Tibial artery (tissue), 4 donors: ENCODE measurements at regions not wholly inside any gene's neighbourhood (a gene's known extent, or its start where the extent isn't known, plus 50 kb on each side); places are given as distances from the start of the nearest gene placed in this dataset.
A peak's percentile ranks its signal among the peaks of the same experiment; 100 is the strongest.

ENCODE experiments used
- DNase-seq, 2 donors: peaks; one replicate each; pipeline ENCODE4 v3.0.0-alpha.2; 2019
- H3K27ac ChIP-seq, 2 donors: fragments of 200-600 bp; sonication (generic) in 1 of 2; 1 replicate in 1 of 2; 2 replicates in 1 of 2; pipeline ENCODE4 v1.5.1; 2018 to 2019; ENCODE audit warnings: mild to moderate bottlenecking in 1 of 2
- H3K27me3 ChIP-seq, 2 donors: fragments of 200-600 bp; sonication (generic) in 1 of 2; one replicate each; pipeline versions ENCODE4 v1.5.1 to v1.6.0; 2016 to 2019
- H3K36me3 ChIP-seq, 3 donors: fragments of 200-600 bp; sonication (generic) in 2 of 3; one replicate each; pipeline ENCODE4 v1.5.1; 2016 to 2019; ENCODE audit warnings: mild to moderate bottlenecking in 2 of 3
- H3K4me1 ChIP-seq, 4 donors: fragments of 200-600 bp; sonication (generic) in 2 of 4; 1 replicate in 3 of 4; 2 replicates in 1 of 4; pipeline ENCODE4 v1.5.1; 2016 to 2019
- H3K4me3 ChIP-seq, 2 donors: fragments of 200-600 bp; sonication (generic) in 1 of 2; 1 replicate in 1 of 2; 2 replicates in 1 of 2; pipeline ENCODE4 v1.5.1; 2018 to 2019; ENCODE audit warnings: mild to moderate bottlenecking in 2 of 2
- H3K9me3 ChIP-seq, 3 donors: fragments of 200-600 bp; sonication (generic) in 1 of 3; one replicate each; pipeline ENCODE4 v1.5.1; 2016 to 2019
- intact Hi-C: fragments of 100-400 bp; cut with DNase I; formaldehyde crosslinking; loops from one replicate; pipeline ENCODE4 v1.15.0; 2023; ENCODE audit warnings: low total_unique reads
- TF ChIP-seq, protein P1 (sequence below), 2 experiments: fragments of 200-600 bp in 1 of 2; fragments of 450-650 bp in 1 of 2; IDR thresholded peaks; one replicate each; pipeline ENCODE4 v1.5.1; 2017 to 2019; ENCODE audit warnings: antibody characterized with exemption in 2 of 2, mild to moderate bottlenecking in 1 of 2, moderate library complexity in 1 of 2

DNA sequence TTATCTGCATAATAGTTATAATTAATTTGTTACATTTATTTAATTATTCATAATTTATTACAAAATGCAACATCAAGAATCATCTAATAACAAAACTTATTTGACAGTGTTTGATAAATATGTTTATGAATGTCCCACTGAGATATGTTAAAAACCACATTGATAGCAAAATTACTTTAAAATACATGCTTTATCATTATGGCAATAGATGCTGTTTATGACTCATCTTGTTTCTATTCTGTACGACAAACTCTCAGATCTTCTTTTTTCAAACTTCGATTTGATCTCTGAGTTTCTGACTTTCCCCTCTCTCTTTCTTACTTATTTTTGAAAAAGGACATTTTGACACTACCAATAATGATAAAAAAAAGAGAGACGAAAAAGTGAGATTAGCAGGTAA, 56.8 kb upstream of the LRRK2 start:
- TF ChIP-seq, protein P1, sequence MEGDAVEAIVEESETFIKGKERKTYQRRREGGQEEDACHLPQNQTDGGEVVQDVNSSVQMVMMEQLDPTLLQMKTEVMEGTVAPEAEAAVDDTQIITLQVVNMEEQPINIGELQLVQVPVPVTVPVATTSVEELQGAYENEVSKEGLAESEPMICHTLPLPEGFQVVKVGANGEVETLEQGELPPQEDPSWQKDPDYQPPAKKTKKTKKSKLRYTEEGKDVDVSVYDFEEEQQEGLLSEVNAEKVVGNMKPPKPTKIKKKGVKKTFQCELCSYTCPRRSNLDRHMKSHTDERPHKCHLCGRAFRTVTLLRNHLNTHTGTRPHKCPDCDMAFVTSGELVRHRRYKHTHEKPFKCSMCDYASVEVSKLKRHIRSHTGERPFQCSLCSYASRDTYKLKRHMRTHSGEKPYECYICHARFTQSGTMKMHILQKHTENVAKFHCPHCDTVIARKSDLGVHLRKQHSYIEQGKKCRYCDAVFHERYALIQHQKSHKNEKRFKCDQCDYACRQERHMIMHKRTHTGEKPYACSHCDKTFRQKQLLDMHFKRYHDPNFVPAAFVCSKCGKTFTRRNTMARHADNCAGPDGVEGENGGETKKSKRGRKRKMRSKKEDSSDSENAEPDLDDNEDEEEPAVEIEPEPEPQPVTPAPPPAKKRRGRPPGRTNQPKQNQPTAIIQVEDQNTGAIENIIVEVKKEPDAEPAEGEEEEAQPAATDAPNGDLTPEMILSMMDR (IDR thresholded peaks at IDR 0.05), result no peak
- H3K4me1 ChIP-seq, result no peaks in the 10 kb centered on the region
- H3K9me3 ChIP-seq, result no peaks in the 10 kb centered on the region
- no peak overlapping the region for H3K27ac ChIP-seq
- H3K36me3 ChIP-seq, result no peaks in the 10 kb centered on the region
- no peaks in the 10 kb centered on the region for H3K27me3 ChIP-seq
- intact Hi-C loops, result no loop called here
- DNase-seq, result no peak
- H3K4me3 ChIP-seq, result no peak overlapping the region

DNA sequence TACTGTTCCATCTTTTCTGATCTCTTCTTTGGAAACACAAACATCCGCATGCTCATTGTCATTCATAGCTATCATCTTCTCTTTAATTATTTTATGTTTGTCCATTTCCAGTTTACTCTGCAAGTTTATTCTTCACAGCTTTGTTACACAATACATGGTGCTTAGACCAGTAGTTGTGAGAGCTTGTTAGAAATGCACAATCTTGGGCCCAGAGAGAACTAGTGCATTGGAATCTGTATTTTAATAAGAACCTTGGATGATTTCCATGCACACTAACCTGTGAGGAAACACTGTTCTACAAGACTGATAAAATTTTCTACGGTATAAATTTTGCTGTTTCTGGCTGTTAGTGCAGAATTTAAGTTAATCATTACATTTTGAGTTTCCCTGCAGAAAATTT, 59.3 kb upstream of the SLC2A13 start:
- intact Hi-C loops, result no loop called here
- Histone ChIP-seq H3K4me1 (no peaks in the 10 kb centered on the region), H3K27me3 (no peaks in the 10 kb centered on the region), H3K36me3 (no peaks in the 10 kb centered on the region), H3K9me3 (no peaks in the 10 kb centered on the region), H3K4me3 (no peak overlapping the region), H3K27ac (no peak overlapping the region)
- no peak for DNase-seq
- TF ChIP-seq, protein P1 (IDR thresholded peaks at IDR 0.05), result no peak

DNA sequence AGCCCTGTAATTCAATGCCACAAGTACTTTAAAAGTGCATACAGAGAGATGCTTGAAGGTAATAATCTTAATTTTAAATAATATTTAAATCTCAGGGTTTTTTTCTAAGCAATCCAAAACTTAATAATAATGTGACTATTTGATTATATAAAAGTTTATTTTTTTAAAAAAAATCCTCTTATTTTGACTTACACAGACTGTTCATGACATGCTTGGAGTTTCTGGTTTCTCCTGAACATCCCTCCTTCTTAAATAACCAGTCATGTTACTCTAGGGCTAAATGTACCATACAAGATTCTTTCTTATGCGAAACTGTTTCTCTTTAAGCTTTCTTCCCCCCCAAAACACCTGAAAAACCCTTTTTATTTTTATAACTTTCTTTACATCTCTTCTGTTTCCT, 58.2 kb upstream of the SLC2A13 start:
- no peaks in the 10 kb centered on the region for H3K9me3 ChIP-seq
- H3K27ac ChIP-seq, result no peak overlapping the region
- DNase-seq, result no peak
- no peak overlapping the region for H3K4me3 ChIP-seq
- no peaks in the 10 kb centered on the region for H3K4me1 ChIP-seq
- TF ChIP-seq, protein P1 (IDR thresholded peaks at IDR 0.05), result no peak
- H3K27me3 ChIP-seq, result no peaks in the 10 kb centered on the region
- H3K36me3 ChIP-seq, result no peaks in the 10 kb centered on the region
- intact Hi-C loops, result no loop called here

DNA sequence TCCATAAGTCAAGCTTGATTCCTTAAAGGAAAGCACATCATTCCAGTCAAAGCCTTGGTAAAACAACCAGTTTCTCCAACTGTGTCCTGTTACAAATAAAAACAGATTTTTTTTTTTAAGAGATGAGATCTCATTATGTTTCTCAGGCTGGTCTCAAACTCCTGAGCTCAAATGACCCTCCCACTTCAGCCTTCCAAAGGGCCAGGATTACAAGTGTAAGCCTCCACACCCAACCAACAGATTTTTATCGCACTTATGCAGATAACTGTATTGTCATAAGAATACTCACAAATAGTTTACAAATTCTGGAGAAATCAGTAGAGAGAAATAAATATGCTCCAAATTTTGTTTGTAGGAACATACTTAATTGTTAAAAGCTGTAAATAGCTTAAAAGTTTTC, 56.2 kb upstream of the SLC2A13 start:
- Histone ChIP-seq H3K27ac (no peak overlapping the region), H3K9me3 (no peaks in the 10 kb centered on the region), H3K4me3 (no peak overlapping the region), H3K36me3 (no peaks in the 10 kb centered on the region), H3K27me3 (no peaks in the 10 kb centered on the region), H3K4me1 (no peaks in the 10 kb centered on the region)
- intact Hi-C loops, result no loop called here
- TF ChIP-seq, protein P1 (IDR thresholded peaks at IDR 0.05), result no peak
- DNase-seq, result no peak

DNA sequence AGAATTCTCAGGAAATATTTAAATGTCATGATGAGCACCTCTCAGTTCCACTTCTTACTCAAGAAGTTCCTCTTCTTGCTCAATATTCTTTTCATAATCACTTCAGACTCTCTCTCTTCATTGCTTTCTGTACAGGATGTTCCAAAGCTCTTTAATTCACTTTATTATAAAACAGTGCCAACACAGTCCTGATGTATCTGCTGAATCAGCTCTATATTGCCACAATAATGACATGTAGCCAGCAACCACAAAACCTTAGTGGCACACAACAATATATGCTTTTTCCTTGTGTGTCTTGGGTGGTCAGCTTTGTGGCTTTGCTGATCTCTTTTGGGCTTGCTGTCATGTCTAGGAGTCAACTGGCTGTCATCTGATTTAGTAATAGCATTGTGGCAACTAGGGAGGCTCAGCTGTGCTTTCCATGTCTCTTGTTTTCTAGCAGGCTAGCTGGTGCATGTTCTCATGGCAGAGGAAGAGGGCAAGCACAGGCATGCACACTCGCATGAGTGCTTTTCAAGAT, 52.8 kb upstream of the SLC2A13 start:
- no peaks in the 10 kb centered on the region for H3K36me3 ChIP-seq
- no peaks in the 10 kb centered on the region for H3K9me3 ChIP-seq
- H3K4me1 ChIP-seq, result no peaks in the 10 kb centered on the region
- peak in 1 of 2 donors; percentile 33 for DNase-seq
- TF ChIP-seq, protein P1 (IDR thresholded peaks at IDR 0.05), result no peak
- no peak overlapping the region for H3K27ac ChIP-seq
- no peak overlapping the region for H3K4me3 ChIP-seq
- intact Hi-C loops, result loop anchor here (10.0 kb wide), 1 partner anchor 66 kb away; the partner anchor contains the start of gene LRRK2
- H3K27me3 ChIP-seq, result no peaks in the 10 kb centered on the region

DNA sequence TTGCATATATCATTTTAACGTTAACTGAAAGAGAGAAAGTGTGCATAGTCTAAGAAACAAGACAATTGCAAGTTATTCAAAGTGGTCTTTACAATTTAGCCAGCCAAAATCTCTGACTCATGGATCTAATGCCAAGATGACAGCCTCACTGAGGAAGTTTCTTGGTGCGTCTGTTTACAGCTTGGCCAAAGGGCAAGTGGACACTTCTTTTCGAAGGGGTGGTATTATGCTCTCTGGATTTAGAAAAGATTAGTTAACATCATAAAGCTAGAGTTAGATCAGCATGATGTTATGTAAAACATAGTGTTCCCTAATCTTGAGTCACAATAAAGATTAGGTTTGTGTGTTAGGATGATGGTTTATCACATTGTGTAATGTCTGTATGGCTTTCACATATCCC, 51.5 kb upstream of the SLC2A13 start:
- Histone ChIP-seq H3K9me3 (no peaks in the 10 kb centered on the region), H3K4me1 (no peaks in the 10 kb centered on the region), H3K36me3 (no peaks in the 10 kb centered on the region), H3K27ac (no peak overlapping the region), H3K4me3 (no peak overlapping the region), H3K27me3 (no peaks in the 10 kb centered on the region)
- TF ChIP-seq, protein P1 (IDR thresholded peaks at IDR 0.05), result no peak
- intact Hi-C loops, result loop anchor here (10.0 kb wide), 1 partner anchor 67 kb away; the partner anchor contains the start of gene LRRK2
- DNase-seq, result no peak
